Neural cell (in vitro differentiated cells): ENCODE measurements at regions not wholly inside any gene's neighbourhood (a gene's known extent, or its start where the extent isn't known, plus 50 kb on each side); places are given as distances from the start of the nearest gene placed in this dataset.

Experiments
- H2AFZ ChIP-seq: fragments of 200-600, 300-800 bp; sonication (generic), shearing (Covaris generic); 2 replicates; pipeline ENCODE4 v1.6.0; 2014; ENCODE audit warnings: low read depth, mild to moderate bottlenecking, antibody characterized with exemption, low read length, moderate library complexity
- H3F3A ChIP-seq: fragments of 200-600 bp; shearing (Covaris generic); 2 replicates; pipeline ENCODE4 v1.6.1; 2016; ENCODE audit warnings: mild to moderate bottlenecking, moderate library complexity, mixed read lengths, antibody characterized with exemption, low read length; ENCODE audit not compliant: insufficient read depth, poor library complexity, severe bottlenecking
- H3K27ac ChIP-seq: fragments of 200-600, 300-800 bp; sonication (generic), shearing (Covaris generic); 2 replicates; pipeline ENCODE4 v1.5.1; 2014; ENCODE audit warnings: mild to moderate bottlenecking, low read length, moderate library complexity
- H3K27me3 ChIP-seq: fragments of 300-800, 200-600 bp; sonication (generic), shearing (Covaris generic); 2 replicates; pipeline ENCODE4 v1.6.0; 2014; ENCODE audit warnings: mild to moderate bottlenecking, low read depth, low read length, moderate library complexity; ENCODE audit not compliant: insufficient read depth
- H3K36me3 ChIP-seq: fragments of 300-800, 200-600 bp; sonication (generic), shearing (Covaris generic); 2 replicates; pipeline ENCODE4 v1.5.1; 2014; ENCODE audit warnings: mild to moderate bottlenecking, antibody characterized with exemption, low read length, moderate library complexity; ENCODE audit not compliant: insufficient read depth
- H3K4me2 ChIP-seq: fragments of 300-800, 200-600 bp; sonication (generic), shearing (Covaris generic); 2 replicates; pipeline ENCODE4 v1.6.0; 2014; ENCODE audit warnings: mild to moderate bottlenecking, low read length
- H3K4me3 ChIP-seq: fragments of 300-800, 200-600 bp; sonication (generic), shearing (Covaris generic); 2 replicates; pipeline ENCODE4 v1.5.1; 2014; ENCODE audit warnings: mild to moderate bottlenecking, low read length, moderate library complexity
- H3K79me2 ChIP-seq: fragments of 200-600 bp; shearing (Covaris generic); replicated peaks from 2 replicates; pipeline ENCODE4 v1.6.0; 2014; ENCODE audit warnings: mild to moderate bottlenecking, low read length, moderate library complexity; ENCODE audit not compliant: insufficient read depth
- H3K9ac ChIP-seq: fragments of 300-800, 200-600 bp; sonication (generic), shearing (Covaris generic); 2 replicates; pipeline ENCODE4 v1.6.1; 2016; ENCODE audit warnings: mild to moderate bottlenecking, low read length, mixed read lengths
- H3K9me2 ChIP-seq: fragments of 200-600 bp; shearing (Covaris generic); 2 replicates; pipeline ENCODE4 v1.6.1; 2016; ENCODE audit warnings: mild to moderate bottlenecking, low read length, mixed read lengths; ENCODE audit not compliant: insufficient read depth
- H3K9me3 ChIP-seq: fragments of 200-600, 300-800 bp; sonication (generic), shearing (Covaris generic); 2 replicates; pipeline ENCODE4 v1.6.1; 2016; ENCODE audit warnings: mild to moderate bottlenecking, mixed run types, low read length, moderate library complexity, mixed read lengths
- H4K20me1 ChIP-seq: fragments of 200-600 bp; shearing (Covaris generic); 2 replicates; pipeline ENCODE4 v1.6.1; 2016; ENCODE audit warnings: mild to moderate bottlenecking, mixed run types; ENCODE audit not compliant: insufficient read depth
- CTCF ChIP-seq: fragments of 450-650 bp; IDR thresholded peaks from 2 replicates; pipeline ENCODE4 v1.5.1; 2014; ENCODE audit warnings: antibody characterized with exemption, mild to moderate bottlenecking, moderate library complexity; ENCODE audit not compliant: poor library complexity, severe bottlenecking
- EP300 ChIP-seq: fragments of 450-650 bp; conservative IDR thresholded peaks from 2 replicates; pipeline ENCODE4 v1.6.1; 2014; ENCODE audit warnings: antibody characterized with exemption, mild to moderate bottlenecking, moderate library complexity; ENCODE audit not compliant: poor library complexity, severe bottlenecking
- EZH2 ChIP-seq: fragments of 200-600, 300-800 bp; shearing (Covaris generic), sonication (generic); IDR thresholded peaks from 2 replicates; pipeline ENCODE4 v1.6.1; 2014; ENCODE audit warnings: antibody characterized with exemption, low read length, borderline replicate concordance, mild to moderate bottlenecking; ENCODE audit not compliant: insufficient read depth, poor library complexity, severe bottlenecking
- MXI1 ChIP-seq: fragments of 450-650 bp; conservative IDR thresholded peaks from 2 replicates; pipeline ENCODE4 v1.6.1; 2014; ENCODE audit warnings: antibody characterized with exemption, mild to moderate bottlenecking; ENCODE audit not compliant: poor library complexity, severe bottlenecking
- POLR2AphosphoS5 ChIP-seq: IDR thresholded peaks from 2 replicates; pipeline ENCODE4 v1.6.1; 2012
- RAD21 ChIP-seq: fragments of 450-650 bp; conservative IDR thresholded peaks from 2 replicates; pipeline ENCODE4 v1.6.1; 2014; ENCODE audit warnings: antibody characterized with exemption, mild to moderate bottlenecking, moderate library complexity
- REST ChIP-seq: IDR thresholded peaks from 2 replicates; pipeline ENCODE4 v1.6.1; 2012; ENCODE audit warnings: borderline replicate concordance
- SMC3 ChIP-seq: fragments of 450-650 bp; conservative IDR thresholded peaks from 2 replicates; pipeline ENCODE4 v1.6.1; 2014; ENCODE audit warnings: antibody characterized with exemption, mild to moderate bottlenecking, moderate library complexity; ENCODE audit not compliant: poor library complexity
- TAF1 ChIP-seq: IDR thresholded peaks from 2 replicates; pipeline ENCODE4 v1.6.1; 2012; ENCODE audit warnings: low read depth

- H4K20me1 ChIP-seq, result no peaks in the 10 kb centered on the region
- no peak overlapping the region for H2AFZ ChIP-seq
- no peaks in the 10 kb centered on the region for H3K27me3 ChIP-seq
- H3K4me2 ChIP-seq, result no peak overlapping the region
- H3F3A ChIP-seq, result no peaks in the 10 kb centered on the region
- no peaks in the 10 kb centered on the region for H3K9me3 ChIP-seq
- H3K79me2 ChIP-seq, result no peaks in the 10 kb centered on the region
- H3K9ac ChIP-seq, result no peak overlapping the region
- no peak overlapping the region for H3K27ac ChIP-seq
- H3K4me3 ChIP-seq, result no peak overlapping the region
- H3K9me2 ChIP-seq, result no peaks in the 10 kb centered on the region
- no peaks in the 10 kb centered on the region for H3K36me3 ChIP-seq
- no peak for TF ChIP-seq MXI1
- TF ChIP-seq REST, result no peak
- TF ChIP-seq EZH2, result no peak
- TF ChIP-seq TAF1, result no peak
- TF ChIP-seq POLR2AphosphoS5, result no peak
- TF ChIP-seq CTCF, result no peak
- no peak for TF ChIP-seq RAD21
- no peak for TF ChIP-seq SMC3
- TF ChIP-seq EP300, result no peak
Measured at GRCh38 chr20:12171923-12172524, 254.3 kb downstream of the BTBD3 start.

- no peak overlapping the region for H3K4me3 ChIP-seq
- H3K4me2 ChIP-seq, result no peak overlapping the region
- no peaks in the 10 kb centered on the region for H4K20me1 ChIP-seq
- no peaks in the 10 kb centered on the region for H3K9me3 ChIP-seq
- H3K27ac ChIP-seq, result no peak overlapping the region
- H3K9me2 ChIP-seq, result no peaks in the 10 kb centered on the region
- TF ChIP-seq SMC3 (no peak), TAF1 (no peak), POLR2AphosphoS5 (no peak), EZH2 (no peak)
- no peaks in the 10 kb centered on the region for H3K36me3 ChIP-seq
- H3K27me3 ChIP-seq, result no peaks in the 10 kb centered on the region
- H3F3A ChIP-seq, result no peaks in the 10 kb centered on the region
- H3K9ac ChIP-seq, result no peak overlapping the region
- no peak overlapping the region for H2AFZ ChIP-seq
- H3K79me2 ChIP-seq, result no peaks in the 10 kb centered on the region
Measured at GRCh38 chr20:12173347-12174012, 255.8 kb downstream of the BTBD3 start.
